ENCODE measurements at regions not wholly inside any gene's neighbourhood (a gene's known extent, or its start where the extent isn't known, plus 50 kb on each side); places are given as distances from the start of the nearest gene placed in this dataset.

GRCh38 chr2:129170570-129170969, 808.9 kb upstream of the RAB6C start:
- Histone ChIP-seq H3K4me1 (ENCODE audit: control insufficient read depth, insufficient read depth, low read length) (no peaks in the 10 kb centered on the region), H3K27me3 (ENCODE audit: control insufficient read depth, insufficient read depth, low read length, poor library complexity, severe bottlenecking) (no peaks in the 10 kb centered on the region), H3K36me3 (ENCODE audit: control insufficient read depth, insufficient read depth, low read length) (no peaks in the 10 kb centered on the region), H3K4me3 (ENCODE audit: insufficient read depth, low read depth, low read length) (no peak overlapping the region), H3K27ac (ENCODE audit: insufficient read depth, low read depth, low read length, poor library complexity, severe bottlenecking) (no peak overlapping the region), H3K9me3 (ENCODE audit: control insufficient read depth, low read length) (no peaks in the 10 kb centered on the region)
- 91 to 100% methylated on average over 2 of the region's 2 CpGs for WGBS, 2 experiments

GRCh38 chr2:129174143-129174542, 805.3 kb upstream of the RAB6C start:
- Histone ChIP-seq H3K4me3 (ENCODE audit: insufficient read depth, low read depth, low read length) (no peak overlapping the region), H3K27me3 (ENCODE audit: control insufficient read depth, insufficient read depth, low read length, poor library complexity, severe bottlenecking) (no peaks in the 10 kb centered on the region), H3K27ac (ENCODE audit: insufficient read depth, low read depth, low read length, poor library complexity, severe bottlenecking) (no peak overlapping the region), H3K36me3 (ENCODE audit: control insufficient read depth, insufficient read depth, low read length) (no peaks in the 10 kb centered on the region), H3K4me1 (ENCODE audit: control insufficient read depth, insufficient read depth, low read length) (no peaks in the 10 kb centered on the region), H3K9me3 (ENCODE audit: control insufficient read depth, low read length) (no peaks in the 10 kb centered on the region)
- WGBS, 2 experiments = 100% methylated on average over 1 of the region's 2 CpGs; no CpG with 5 or more reads in 1 of the 2 experiments

- WGBS, 2 experiments = 90 to 98% methylated on average over 2 of the region's 2 CpGs
- H3K4me3 ChIP-seq (ENCODE audit: insufficient read depth, low read depth, low read length) = no peak overlapping the region
These were observed 804.4 kb upstream of the RAB6C start for GRCh38 chr2:129175051-129175450.

GRCh38 chr2:129176375-129176774, 803.1 kb upstream of the RAB6C start:
- no peaks in the 10 kb centered on the region for H3K36me3 ChIP-seq (ENCODE audit: control insufficient read depth, insufficient read depth, low read length)
- WGBS, 2 experiments = 93 to 94% methylated on average over 5 of the region's 5 CpGs
- H3K27me3 ChIP-seq (ENCODE audit: control insufficient read depth, insufficient read depth, low read length, poor library complexity, severe bottlenecking) = no peaks in the 10 kb centered on the region

More at GRCh38 chr2:129175051-129175450, 804.4 kb upstream of the RAB6C start:
- Histone ChIP-seq H3K27ac (ENCODE audit: insufficient read depth, low read depth, low read length, poor library complexity, severe bottlenecking) (no peak overlapping the region), H3K27me3 (ENCODE audit: control insufficient read depth, insufficient read depth, low read length, poor library complexity, severe bottlenecking) (no peaks in the 10 kb centered on the region), H3K9me3 (ENCODE audit: control insufficient read depth, low read length) (no peaks in the 10 kb centered on the region), H3K4me1 (ENCODE audit: control insufficient read depth, insufficient read depth, low read length) (no peaks in the 10 kb centered on the region), H3K36me3 (ENCODE audit: control insufficient read depth, insufficient read depth, low read length) (no peaks in the 10 kb centered on the region)

GRCh38 chr2:129178356-129178755, 801.1 kb upstream of the RAB6C start:
- H3K27me3 ChIP-seq (ENCODE audit: control insufficient read depth, insufficient read depth, low read length, poor library complexity, severe bottlenecking) = no peaks in the 10 kb centered on the region
- no peaks in the 10 kb centered on the region for H3K36me3 ChIP-seq (ENCODE audit: control insufficient read depth, insufficient read depth, low read length)
- no peak overlapping the region for H3K4me3 ChIP-seq (ENCODE audit: insufficient read depth, low read depth, low read length)
- H3K27ac ChIP-seq (ENCODE audit: insufficient read depth, low read depth, low read length, poor library complexity, severe bottlenecking) = no peak overlapping the region
- no peaks in the 10 kb centered on the region for H3K4me1 ChIP-seq (ENCODE audit: control insufficient read depth, insufficient read depth, low read length)
- H3K9me3 ChIP-seq (ENCODE audit: control insufficient read depth, low read length) = no peaks in the 10 kb centered on the region
- 72 to 76% methylated on average over 7 of the region's 7 CpGs for whole genome bisulfite sequencing, 2 experiments

More at GRCh38 chr2:129176375-129176774, 803.1 kb upstream of the RAB6C start:
- H3K4me3 ChIP-seq (ENCODE audit: insufficient read depth, low read depth, low read length) = no peak overlapping the region
- H3K4me1 ChIP-seq (ENCODE audit: control insufficient read depth, insufficient read depth, low read length) = no peaks in the 10 kb centered on the region
- no peaks in the 10 kb centered on the region for H3K9me3 ChIP-seq (ENCODE audit: control insufficient read depth, low read length)
- H3K27ac ChIP-seq (ENCODE audit: insufficient read depth, low read depth, low read length, poor library complexity, severe bottlenecking) = no peak overlapping the region

GRCh38 chr2:129179199-129179598, 800.3 kb upstream of the RAB6C start:
- no peaks in the 10 kb centered on the region for H3K9me3 ChIP-seq (ENCODE audit: control insufficient read depth, low read length)
- 89 to 94% methylated on average over 3 of the region's 3 CpGs for WGBS, 2 experiments
- no peak overlapping the region for H3K27ac ChIP-seq (ENCODE audit: insufficient read depth, low read depth, low read length, poor library complexity, severe bottlenecking)
- H3K27me3 ChIP-seq (ENCODE audit: control insufficient read depth, insufficient read depth, low read length, poor library complexity, severe bottlenecking) = no peaks in the 10 kb centered on the region
- H3K4me3 ChIP-seq (ENCODE audit: insufficient read depth, low read depth, low read length) = no peak overlapping the region
- no peaks in the 10 kb centered on the region for H3K36me3 ChIP-seq (ENCODE audit: control insufficient read depth, insufficient read depth, low read length)
- no peaks in the 10 kb centered on the region for H3K4me1 ChIP-seq (ENCODE audit: control insufficient read depth, insufficient read depth, low read length)

GRCh38 chr2:129180124-129180716, 799.2 kb upstream of the RAB6C start:
- Histone ChIP-seq H3K4me1 (ENCODE audit: control insufficient read depth, insufficient read depth, low read length) (no peaks in the 10 kb centered on the region), H3K27me3 (ENCODE audit: control insufficient read depth, insufficient read depth, low read length, poor library complexity, severe bottlenecking) (no peaks in the 10 kb centered on the region), H3K36me3 (ENCODE audit: control insufficient read depth, insufficient read depth, low read length) (no peaks in the 10 kb centered on the region), H3K4me3 (ENCODE audit: insufficient read depth, low read depth, low read length) (no peak overlapping the region), H3K9me3 (ENCODE audit: control insufficient read depth, low read length) (no peaks in the 10 kb centered on the region), H3K27ac (ENCODE audit: insufficient read depth, low read depth, low read length, poor library complexity, severe bottlenecking) (no peak overlapping the region)
- WGBS, 2 experiments = 82 to 85% methylated on average over 5 of the region's 5 CpGs

GRCh38 chr2:129181433-129181832, 798.0 kb upstream of the RAB6C start:
- no peaks in the 10 kb centered on the region for H3K27me3 ChIP-seq (ENCODE audit: control insufficient read depth, insufficient read depth, low read length, poor library complexity, severe bottlenecking)
- no peak overlapping the region for H3K4me3 ChIP-seq (ENCODE audit: insufficient read depth, low read depth, low read length)
- no peaks in the 10 kb centered on the region for H3K36me3 ChIP-seq (ENCODE audit: control insufficient read depth, insufficient read depth, low read length)
- no peak overlapping the region for H3K27ac ChIP-seq (ENCODE audit: insufficient read depth, low read depth, low read length, poor library complexity, severe bottlenecking)
- H3K9me3 ChIP-seq (ENCODE audit: control insufficient read depth, low read length) = no peaks in the 10 kb centered on the region
- WGBS, 2 experiments = 80 to 82% methylated on average over 1 of the region's 1 CpG
- H3K4me1 ChIP-seq (ENCODE audit: control insufficient read depth, insufficient read depth, low read length) = no peaks in the 10 kb centered on the region

- WGBS, 2 experiments = 85 to 92% methylated on average over 4 of the region's 4 CpGs
- Histone ChIP-seq H3K27ac (ENCODE audit: insufficient read depth, low read depth, low read length, poor library complexity, severe bottlenecking) (no peak overlapping the region), H3K4me3 (ENCODE audit: insufficient read depth, low read depth, low read length) (no peak overlapping the region), H3K9me3 (ENCODE audit: control insufficient read depth, low read length) (no peaks in the 10 kb centered on the region), H3K4me1 (ENCODE audit: control insufficient read depth, insufficient read depth, low read length) (peaks cover 5% of the 10 kb centered on the region), H3K27me3 (ENCODE audit: control insufficient read depth, insufficient read depth, low read length, poor library complexity, severe bottlenecking) (no peaks in the 10 kb centered on the region), H3K36me3 (ENCODE audit: control insufficient read depth, insufficient read depth, low read length) (no peaks in the 10 kb centered on the region)
These were observed 797.5 kb upstream of the RAB6C start for GRCh38 chr2:129181963-129182362.

GRCh38 chr2:129187343-129187742, 792.1 kb upstream of the RAB6C start:
- H3K9me3 ChIP-seq (ENCODE audit: control insufficient read depth, low read length) = no peaks in the 10 kb centered on the region
- H3K27me3 ChIP-seq (ENCODE audit: control insufficient read depth, insufficient read depth, low read length, poor library complexity, severe bottlenecking) = no peaks in the 10 kb centered on the region
- H3K36me3 ChIP-seq (ENCODE audit: control insufficient read depth, insufficient read depth, low read length) = no peaks in the 10 kb centered on the region
- H3K27ac ChIP-seq (ENCODE audit: insufficient read depth, low read depth, low read length, poor library complexity, severe bottlenecking) = no peak overlapping the region
- peaks cover 29% of the 10 kb centered on the region for H3K4me1 ChIP-seq (ENCODE audit: control insufficient read depth, insufficient read depth, low read length)
- 50 to 51% methylated on average over 3 of the region's 3 CpGs for WGBS, 2 experiments
- no peak overlapping the region for H3K4me3 ChIP-seq (ENCODE audit: insufficient read depth, low read depth, low read length)

GRCh38 chr2:129188451-129188850, 791.0 kb upstream of the RAB6C start:
- Histone ChIP-seq H3K4me1 (ENCODE audit: control insufficient read depth, insufficient read depth, low read length) (peaks cover 33% of the 10 kb centered on the region), H3K9me3 (ENCODE audit: control insufficient read depth, low read length) (no peaks in the 10 kb centered on the region), H3K4me3 (ENCODE audit: insufficient read depth, low read depth, low read length) (no peak overlapping the region), H3K27me3 (ENCODE audit: control insufficient read depth, insufficient read depth, low read length, poor library complexity, severe bottlenecking) (no peaks in the 10 kb centered on the region), H3K27ac (ENCODE audit: insufficient read depth, low read depth, low read length, poor library complexity, severe bottlenecking) (no peak overlapping the region), H3K36me3 (ENCODE audit: control insufficient read depth, insufficient read depth, low read length) (no peaks in the 10 kb centered on the region)
- 90% methylated on average over 9 of the region's 9 CpGs for WGBS, 2 experiments
